Ishikawa (cell line): ENCODE measurements at regions not wholly inside any gene's neighbourhood (a gene's known extent, or its start where the extent isn't known, plus 50 kb on each side); places are given as distances from the start of the nearest gene placed in this dataset.

Experiments used
- CREB1 ChIP-seq: IDR thresholded peaks from 2 replicates; pipeline ENCODE4 v1.6.1; 2012; ENCODE audit warnings: low read depth
- YY1 ChIP-seq: IDR thresholded peaks from 2 replicates; pipeline ENCODE4 v1.6.1; 2012; ENCODE audit warnings: low read depth
- TF ChIP-seq, protein P1 (sequence below): IDR thresholded peaks from 2 replicates; pipeline ENCODE4 v1.6.1; 2012

DNA sequence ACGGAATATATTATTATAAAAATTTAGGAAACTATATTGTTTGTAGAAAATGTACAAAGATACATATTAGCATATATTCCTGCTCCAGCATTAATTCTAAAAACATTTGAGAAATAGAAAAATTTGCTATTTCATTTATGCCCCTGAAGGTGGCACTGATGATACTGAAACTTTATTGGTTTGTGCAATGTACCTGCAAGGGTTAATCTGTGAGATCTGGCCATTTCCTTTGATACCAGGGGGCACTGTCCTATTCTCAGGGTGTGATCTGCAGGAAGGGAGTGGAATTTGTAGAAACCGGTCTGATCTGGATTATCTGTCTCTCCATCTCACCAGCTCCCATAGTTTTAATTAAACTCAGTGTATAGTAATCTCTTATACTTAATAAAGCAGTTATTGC lies 625.1 kb upstream of the IMPG1 start:
- TF ChIP-seq CREB1 (no peak), YY1 (no peak)
- TF ChIP-seq, protein P1, sequence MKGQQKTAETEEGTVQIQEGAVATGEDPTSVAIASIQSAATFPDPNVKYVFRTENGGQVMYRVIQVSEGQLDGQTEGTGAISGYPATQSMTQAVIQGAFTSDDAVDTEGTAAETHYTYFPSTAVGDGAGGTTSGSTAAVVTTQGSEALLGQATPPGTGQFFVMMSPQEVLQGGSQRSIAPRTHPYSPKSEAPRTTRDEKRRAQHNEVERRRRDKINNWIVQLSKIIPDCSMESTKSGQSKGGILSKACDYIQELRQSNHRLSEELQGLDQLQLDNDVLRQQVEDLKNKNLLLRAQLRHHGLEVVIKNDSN, result no peak
